K562 (cell line): ENCODE measurements at regions not wholly inside any gene's neighbourhood (a gene's known extent, or its start where the extent isn't known, plus 50 kb on each side); places are given as distances from the start of the nearest gene placed in this dataset.

Experiments used
- ATAC-seq: fragments of 200-7000 bp; cut with Tn5 transposase; 3 replicates; pipeline ENCODE4 v1.9.1; 2020; ENCODE audit warnings: moderate library complexity
- BruUV-seq: library from RNA; stranded (reverse); fragments of 400-500 nt; replicated peaks from 2 replicates; lab custom pipeline; 2021; lab: Mats Ljungman, UMichigan
- CTCF ChIA-PET: fragments of 300-600 bp; formaldehyde crosslinking; extraction: SDS; loops from one replicate; lab custom pipeline; 2021; ENCODE audit warnings: low intra/inter-chr PET ratio; lab: Yijun Ruan, JAX
- POLR2A ChIA-PET: fragments of 300-600, 350-650 bp; sonication (Branson Sonifier 250); formaldehyde crosslinking; extraction: SDS; loops from one replicate; lab custom pipeline; 2021; ENCODE audit warnings: antibody characterized with exemption, inconsistent platforms; lab: Yijun Ruan, JAX
- DNase-seq, 4 experiments: peaks; one replicate each; pipeline versions ENCODE4 v3.0.0 to v3.0.0-alpha.2; 2011 to 2018; ENCODE audit warnings: low spot score in 3 of 4, mixed read lengths in 3 of 4; ENCODE audit errors: extremely low read depth in 1 of 4
- FAIRE-seq: peaks from 2 replicates; lab custom pipeline; 2011; peaks lifted over from hg19 to GRCh38; lab: Jason Lieb, UNC
- H2AFZ ChIP-seq: 2 replicates; pipeline ENCODE4 v1.6.0; 2011; ENCODE audit warnings: low read depth, low read length, control low read depth, inconsistent platforms
- H3K27ac ChIP-seq: fragments of 200-600 bp; 3 replicates; pipeline ENCODE4 v1.8.0; 2011; ENCODE audit warnings: low read depth, mild to moderate bottlenecking, control low read depth, inconsistent platforms, low read length, moderate library complexity, mixed read lengths; ENCODE audit errors: extremely low read depth
- H3K27me3 ChIP-seq, 2 experiments: fragments of 300-600 bp in 1 of 2; 2 replicates in 1 of 2; 3 replicates in 1 of 2; pipeline versions ENCODE4 v1.6.0 to v1.8.0; 2011; ENCODE audit warnings: inconsistent platforms in 2 of 2, low read length in 2 of 2, mild to moderate bottlenecking in 1 of 2, mixed read lengths in 1 of 2, moderate library complexity in 1 of 2; ENCODE audit not compliant: control insufficient read depth in 2 of 2, insufficient read depth in 2 of 2
- H3K36me3 ChIP-seq: fragments of 300-600 bp; 3 replicates; pipeline ENCODE4 v1.8.0; 2011; ENCODE audit warnings: mild to moderate bottlenecking, low read length, inconsistent platforms; ENCODE audit not compliant: control insufficient read depth, insufficient read depth
- H3K4me1 ChIP-seq, 2 experiments: fragments of 200-600 bp in 1 of 2; replicated peaks in 1 of 2; 2 replicates in 1 of 2; 3 replicates in 1 of 2; pipeline versions ENCODE4 v1.5.1 to v1.8.0; 2011; ENCODE audit warnings: inconsistent platforms in 2 of 2, low read length in 2 of 2, mild to moderate bottlenecking in 1 of 2, mixed read lengths in 1 of 2, moderate library complexity in 1 of 2; ENCODE audit not compliant: control insufficient read depth in 2 of 2, insufficient read depth in 2 of 2
- H3K4me2 ChIP-seq: 2 replicates; pipeline ENCODE4 v1.6.1; 2011; ENCODE audit warnings: low read length, control low read depth, inconsistent platforms, mixed read lengths; ENCODE audit not compliant: insufficient read depth
- H3K4me3 ChIP-seq: fragments of 200-600 bp; sonication (generic), shearing (Covaris generic); 2 replicates; pipeline ENCODE4 v1.5.1; 2016; ENCODE audit warnings: control low read depth, inconsistent platforms
- H3K79me2 ChIP-seq: fragments of 200-600 bp; 3 replicates; pipeline ENCODE4 v1.8.0; 2011; ENCODE audit warnings: low read length, inconsistent platforms; ENCODE audit not compliant: control insufficient read depth, insufficient read depth
- H3K9ac ChIP-seq, 2 experiments: 2 replicates each; pipeline versions ENCODE4 v1.6.0 to v1.6.1; 2011; ENCODE audit warnings: low read depth in 2 of 2, low read length in 2 of 2, control low read depth in 1 of 2, inconsistent platforms in 1 of 2, mild to moderate bottlenecking in 1 of 2, mixed read lengths in 1 of 2; ENCODE audit not compliant: insufficient read depth in 1 of 2
- H3K9me1 ChIP-seq: one replicate; pipeline ENCODE4 v1.6.0; 2011; ENCODE audit warnings: inconsistent platforms, mild to moderate bottlenecking, low read length, moderate library complexity; ENCODE audit not compliant: control insufficient read depth, insufficient read depth
- H3K9me3 ChIP-seq: replicated peaks from 2 replicates; pipeline ENCODE4 v1.5.1; 2011; ENCODE audit warnings: low read depth, low read length, inconsistent platforms; ENCODE audit not compliant: control insufficient read depth, insufficient read depth
- H4K20me1 ChIP-seq: replicated peaks from 2 replicates; pipeline ENCODE4 v1.6.1; 2011; ENCODE audit warnings: low read length, inconsistent platforms, mixed read lengths; ENCODE audit not compliant: control insufficient read depth, insufficient read depth
- KDM2B ChIP-seq: fragments of 250-450 bp; sonication (Bioruptor Pico); IDR thresholded peaks from 2 replicates; pipeline ENCODE4 v1.8.0; 2021; ENCODE audit warnings: mild to moderate bottlenecking, moderate library complexity
- PML ChIP-seq: IDR thresholded peaks from 2 replicates; pipeline ENCODE4 v1.6.1; 2012; ENCODE audit warnings: low read length, inconsistent platforms
- TBP ChIP-seq: optimal IDR thresholded peaks from 2 replicates; pipeline ENCODE3; 2011; ENCODE audit warnings: low read depth, low read length, improper control_type of control experiment
- ZBTB49 ChIP-seq: sonication (generic); formaldehyde crosslinking; IDR thresholded peaks from 2 replicates; pipeline ENCODE4 v1.8.0; 2022; ENCODE audit warnings: missing genetic modification reagents, mild to moderate bottlenecking, borderline replicate concordance
- ZNF551 ChIP-seq: fragments of 250-450 bp; sonication (Bioruptor Pico); IDR thresholded peaks from 2 replicates; pipeline ENCODE4 v1.5.0; 2021; ENCODE audit warnings: mild to moderate bottlenecking, moderate library complexity
- WGBS: fragments of 100-300 bp; shearing (Covaris generic); methylation state at CpG from one replicate; pipeline ENCODE4 v1.1.6; 2016; ENCODE audit warnings: low coverage, mixed read lengths; ENCODE audit not compliant: insufficient coverage; ENCODE audit errors: missing lambda C conversion rate; 5-methylcytosine and 5-hydroxymethylcytosine counted together
- in situ Hi-C: fragments of 300-500 bp; cut with MboI; formaldehyde crosslinking; loops from 4 replicates; pipeline ENCODE4 v1.15.0; 2018; ENCODE audit warnings: inconsistent platforms, mixed read lengths
- intact Hi-C: fragments of 100-400 bp; cut with micrococcal nuclease; formaldehyde crosslinking; loops from 2 replicates; pipeline ENCODE4 v1.14.2; 2022

- no peak for ATAC-seq
- H3K9ac ChIP-seq = no peak overlapping the region
- WGBS = 26% methylated on average over 2 of the region's 2 CpGs
- no peak overlapping the region for H3K4me3 ChIP-seq
- CTCF ChIA-PET = no interaction called here
- H3K36me3 ChIP-seq = no peaks in the 10 kb centered on the region
- H3K4me1 ChIP-seq = peaks cover 0 to 3% of the 10 kb centered on the region in 2 experiments; a peak in 3 of 5 replicates
- H3K4me2 ChIP-seq = no peak overlapping the region
- no peak overlapping the region for H2AFZ ChIP-seq
- H3K27me3 ChIP-seq = no peaks in the 10 kb centered on the region; a peak in 1 of 5 replicates
- TF ChIP-seq ZNF551 = no peak
- no peak for TF ChIP-seq TBP
- TF ChIP-seq PML = no peak
- TF ChIP-seq KDM2B = no peak
- TF ChIP-seq ZBTB49 = no peak
- TF ChIP-seq, all 486 proteins: peak for 0
- no peaks in the 10 kb centered on the region for H4K20me1 ChIP-seq
- intact Hi-C loops (no loop called here), in situ Hi-C loops (no loop called here)
- H3K79me2 ChIP-seq = no peaks in the 10 kb centered on the region
- no TSS peak for BruUV-seq
- no peak for DNase-seq
- H3K27ac ChIP-seq = no peak overlapping the region
- POLR2A ChIA-PET = interaction anchor here (0.6 kb wide), 1 partner anchor 30 kb away, joined by 3 read pairs; no protein-coding TSS in a partner anchor
- H3K9me3 ChIP-seq = no peaks in the 10 kb centered on the region
- no peaks in the 10 kb centered on the region for H3K9me1 ChIP-seq
- FAIRE-seq = no peak
Observed at GRCh38 chrX:13401724-13402123, 81.9 kb upstream of the ATXN3L start.
